ENCODE measurements at regions not wholly inside any gene's neighbourhood (a gene's known extent, or its start where the extent isn't known, plus 50 kb on each side); places are given as distances from the start of the nearest gene placed in this dataset.

DNA sequence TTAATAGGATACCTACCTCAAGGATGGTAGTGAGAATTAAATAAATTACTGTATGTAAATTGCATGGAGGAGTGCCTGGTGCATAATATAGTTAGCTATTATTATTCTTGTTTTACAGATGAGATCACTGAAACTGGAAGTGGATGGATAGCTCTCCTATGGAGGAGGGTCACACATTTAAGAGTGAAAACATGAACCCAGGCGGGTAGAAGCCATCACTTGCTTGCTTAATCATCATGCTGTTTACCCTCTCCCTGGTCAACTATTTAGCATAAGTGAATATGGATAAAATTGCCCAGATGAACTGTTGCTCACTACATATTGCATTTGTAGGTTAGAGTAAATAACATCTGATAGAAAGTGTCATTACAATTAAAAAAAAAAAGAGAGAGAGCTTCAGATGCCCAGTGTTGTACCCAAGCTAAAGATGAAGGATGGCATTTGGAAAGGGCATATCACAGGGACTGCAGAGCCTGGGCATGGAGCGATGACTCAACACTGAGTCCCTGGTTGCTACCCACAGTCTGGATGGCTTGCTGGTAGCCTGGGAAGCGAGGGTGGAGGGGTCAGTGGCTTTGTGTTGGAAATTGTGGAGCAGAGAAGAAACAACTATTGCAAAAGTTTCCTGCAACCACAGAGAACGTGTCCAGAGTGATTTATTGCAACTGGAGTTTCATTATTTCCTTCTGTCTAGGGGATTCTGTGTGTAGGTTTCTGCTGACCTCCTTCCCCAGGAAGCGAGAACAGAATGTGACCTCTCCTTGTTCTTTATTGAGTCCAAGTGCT lies 414.4 kb downstream of the SHISA9 start:
- peaks cover 18% of the 10 kb centered on the region for H3K9me3 ChIP-seq (ENCODE audit: control insufficient read depth, insufficient read depth, low read length)
- H2AFZ ChIP-seq (replicated peaks; ENCODE audit: low read length, poor library complexity), result no peak overlapping the region
- H2BK120ac ChIP-seq (ENCODE audit: low read depth, low read length), result no peak overlapping the region
- no peaks in the 10 kb centered on the region for H3K4me1 ChIP-seq (ENCODE audit: control insufficient read depth, insufficient read depth, low read length)
- no peak overlapping the region for H2BK5ac ChIP-seq (ENCODE audit: low read depth, low read length, poor library complexity, severe bottlenecking)
- dilution Hi-C loops (cut with HindIII; ENCODE audit: low sequenced_read_pairs, unreplicated experiment), result no loop called here
- no peaks in the 10 kb centered on the region for H3K9me1 ChIP-seq (ENCODE audit: insufficient read depth, low read length)
- no peak overlapping the region for H4K91ac ChIP-seq (ENCODE audit: insufficient read depth, low read depth, low read length)
- intact Hi-C loops (cut with micrococcal nuclease), result no loop called here
- H3K23ac ChIP-seq (ENCODE audit: low read depth, low read length), result no peak overlapping the region
- no peak for ATAC-seq (ENCODE audit: low read depth)
- no peak overlapping the region for H3K4me2 ChIP-seq (ENCODE audit: low read depth, low read length)
- no peak overlapping the region for H3K4me3 ChIP-seq (ENCODE audit: insufficient read depth, low read depth, low read length)
- H3K79me1 ChIP-seq (ENCODE audit: low read depth in 1 of 2, low read length in 2 of 2), result no peaks in the 10 kb centered on the region
- no peaks in the 10 kb centered on the region for H3K36me3 ChIP-seq (ENCODE audit: control insufficient read depth, insufficient read depth, low read length)
- TF ChIP-seq SMC3 (IDR thresholded peaks at IDR 0.05; ENCODE audit: low read depth, low read length), result no peak
- no peak for TF ChIP-seq MXI1 (IDR thresholded peaks at IDR 0.05; ENCODE audit: borderline replicate concordance, low read depth, low read length)
- no peak for TF ChIP-seq RAD21 (IDR thresholded peaks at IDR 0.05; ENCODE audit: low read length)
- TF ChIP-seq CEBPB (IDR thresholded peaks at IDR 0.05; ENCODE audit: low read depth, low read length), result no peak
- TF ChIP-seq FOS (IDR thresholded peaks at IDR 0.05; ENCODE audit: low read depth, low read length), result no peak
- no peak for TF ChIP-seq RCOR1 (IDR thresholded peaks at IDR 0.05; ENCODE audit: insufficient replicate concordance, low read length)
- no peak for TF ChIP-seq MAZ (IDR thresholded peaks at IDR 0.05; ENCODE audit: borderline replicate concordance, low read depth, low read length)
- no peak for TF ChIP-seq RFX5 (IDR thresholded peaks at IDR 0.05; ENCODE audit: low read depth, low read length)
- TF ChIP-seq BHLHE40 (IDR thresholded peaks at IDR 0.05; ENCODE audit: low read depth, low read length), result no peak
- TF ChIP-seq, protein P1, sequence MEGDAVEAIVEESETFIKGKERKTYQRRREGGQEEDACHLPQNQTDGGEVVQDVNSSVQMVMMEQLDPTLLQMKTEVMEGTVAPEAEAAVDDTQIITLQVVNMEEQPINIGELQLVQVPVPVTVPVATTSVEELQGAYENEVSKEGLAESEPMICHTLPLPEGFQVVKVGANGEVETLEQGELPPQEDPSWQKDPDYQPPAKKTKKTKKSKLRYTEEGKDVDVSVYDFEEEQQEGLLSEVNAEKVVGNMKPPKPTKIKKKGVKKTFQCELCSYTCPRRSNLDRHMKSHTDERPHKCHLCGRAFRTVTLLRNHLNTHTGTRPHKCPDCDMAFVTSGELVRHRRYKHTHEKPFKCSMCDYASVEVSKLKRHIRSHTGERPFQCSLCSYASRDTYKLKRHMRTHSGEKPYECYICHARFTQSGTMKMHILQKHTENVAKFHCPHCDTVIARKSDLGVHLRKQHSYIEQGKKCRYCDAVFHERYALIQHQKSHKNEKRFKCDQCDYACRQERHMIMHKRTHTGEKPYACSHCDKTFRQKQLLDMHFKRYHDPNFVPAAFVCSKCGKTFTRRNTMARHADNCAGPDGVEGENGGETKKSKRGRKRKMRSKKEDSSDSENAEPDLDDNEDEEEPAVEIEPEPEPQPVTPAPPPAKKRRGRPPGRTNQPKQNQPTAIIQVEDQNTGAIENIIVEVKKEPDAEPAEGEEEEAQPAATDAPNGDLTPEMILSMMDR (conservative IDR thresholded peaks at IDR 0.05; ENCODE audit: low read depth, low read length), result no peak
- TF ChIP-seq, protein P2, sequence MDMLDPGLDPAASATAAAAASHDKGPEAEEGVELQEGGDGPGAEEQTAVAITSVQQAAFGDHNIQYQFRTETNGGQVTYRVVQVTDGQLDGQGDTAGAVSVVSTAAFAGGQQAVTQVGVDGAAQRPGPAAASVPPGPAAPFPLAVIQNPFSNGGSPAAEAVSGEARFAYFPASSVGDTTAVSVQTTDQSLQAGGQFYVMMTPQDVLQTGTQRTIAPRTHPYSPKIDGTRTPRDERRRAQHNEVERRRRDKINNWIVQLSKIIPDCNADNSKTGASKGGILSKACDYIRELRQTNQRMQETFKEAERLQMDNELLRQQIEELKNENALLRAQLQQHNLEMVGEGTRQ (IDR thresholded peaks at IDR 0.05; ENCODE audit: low read depth, low read length), result no peak
- no peak for TF ChIP-seq NFE2L2 (IDR thresholded peaks at IDR 0.05; ENCODE audit: low read depth, low read length)
- TF ChIP-seq, protein P3, sequence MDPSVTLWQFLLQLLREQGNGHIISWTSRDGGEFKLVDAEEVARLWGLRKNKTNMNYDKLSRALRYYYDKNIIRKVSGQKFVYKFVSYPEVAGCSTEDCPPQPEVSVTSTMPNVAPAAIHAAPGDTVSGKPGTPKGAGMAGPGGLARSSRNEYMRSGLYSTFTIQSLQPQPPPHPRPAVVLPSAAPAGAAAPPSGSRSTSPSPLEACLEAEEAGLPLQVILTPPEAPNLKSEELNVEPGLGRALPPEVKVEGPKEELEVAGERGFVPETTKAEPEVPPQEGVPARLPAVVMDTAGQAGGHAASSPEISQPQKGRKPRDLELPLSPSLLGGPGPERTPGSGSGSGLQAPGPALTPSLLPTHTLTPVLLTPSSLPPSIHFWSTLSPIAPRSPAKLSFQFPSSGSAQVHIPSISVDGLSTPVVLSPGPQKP (IDR thresholded peaks at IDR 0.05; ENCODE audit: borderline replicate concordance, low read depth, low read length), result no peak
- H2BK20ac ChIP-seq (ENCODE audit: low read depth, low read length), result no peak overlapping the region
- no peak overlapping the region for H3K56ac ChIP-seq (ENCODE audit: extremely low read depth, insufficient read depth, low read length)
- no peak for DNase-seq
- H3K18ac ChIP-seq (ENCODE audit: low read depth, low read length), result no peak overlapping the region
- no peak overlapping the region for H3K14ac ChIP-seq (replicated peaks; ENCODE audit: low read depth, low read length)
- no peak overlapping the region for H3K27ac ChIP-seq (ENCODE audit: insufficient read depth, low read length)
- no CpG with 5 or more reads among the region's 5 CpGs for WGBS, 2 experiments (ENCODE audit: extremely low coverage in 2 of 2, insufficient read length in 1 of 2)
- H3K4ac ChIP-seq (ENCODE audit: low read depth, low read length), result no peak overlapping the region
- H4K8ac ChIP-seq (ENCODE audit: low read depth in 2 of 2, low read length in 2 of 2), result no peak overlapping the region
- no peaks in the 10 kb centered on the region for H3K27me3 ChIP-seq (ENCODE audit: control insufficient read depth, insufficient read depth, low read length)
- POLR2A ChIA-PET (ENCODE audit: unreplicated experiment), result no interaction called here
- H4K5ac ChIP-seq (ENCODE audit: low read depth, low read length), result no peak overlapping the region
- in situ Hi-C loops (cut with MboI; ENCODE audit: low sequenced_read_pairs), result no loop called here
- no TSS peak for BruUV-seq (replicated peaks)
- H4K20me1 ChIP-seq (ENCODE audit: insufficient read depth, low read length), result no peaks in the 10 kb centered on the region
- H2AK9ac ChIP-seq (replicated peaks; ENCODE audit: low read depth, low read length, poor library complexity), result no peak overlapping the region
- H3K9ac ChIP-seq (ENCODE audit: low read depth, low read length), result no peak overlapping the region
- CTCF ChIA-PET, result no interaction called here
- no peak overlapping the region for H2AK5ac ChIP-seq (ENCODE audit: low read depth, low read length)
- H2BK15ac ChIP-seq (ENCODE audit: low read depth, low read length), result no peak overlapping the region

Data from IMR-90 (cell line).